ENCODE measurements at regions not wholly inside any gene's neighbourhood (a gene's known extent, or its start where the extent isn't known, plus 50 kb on each side); places are given as distances from the start of the nearest gene placed in this dataset.
"Not testable (repeated sequence)": the region's sequence is repeated elsewhere in the genome, so short reads cannot be mapped to it uniquely, and the experiment has no call there.

DNA sequence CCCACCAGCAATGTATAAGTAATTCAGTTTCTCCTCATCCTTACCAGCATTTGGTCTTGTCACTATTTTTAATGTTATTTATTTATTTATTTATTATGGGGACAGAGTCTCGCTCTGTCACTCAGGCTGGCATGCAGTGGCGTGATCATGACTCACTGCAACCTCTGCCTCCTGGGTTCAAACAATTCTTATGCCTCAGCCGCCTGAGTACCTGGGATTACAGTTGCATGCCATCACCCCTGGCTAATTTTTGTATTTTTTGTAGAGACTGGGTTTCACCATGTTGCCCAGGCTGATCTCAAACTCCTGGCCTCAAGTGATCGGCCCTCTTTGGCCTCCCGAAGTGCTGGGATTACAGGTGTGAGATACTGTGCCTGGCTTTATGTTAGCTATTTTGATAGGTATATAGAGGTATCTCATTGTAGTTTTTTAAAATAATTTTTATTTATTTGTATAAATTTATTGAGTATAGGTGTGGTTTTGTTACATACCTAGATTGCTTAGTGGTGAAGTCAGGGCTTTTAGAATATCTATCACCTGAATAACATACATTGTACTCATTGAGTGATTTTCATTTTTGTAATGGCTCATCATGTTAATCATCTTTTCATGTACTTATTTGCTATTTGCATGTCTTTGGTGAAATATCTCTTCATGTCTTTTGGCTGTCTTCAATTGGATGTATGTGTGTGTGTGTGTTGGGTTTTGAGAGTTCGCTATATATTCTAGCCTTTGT, 53.3 kb downstream of the TANC2 start:
- no peak for DNase-seq
- ATAC-seq = no peak

GRCh38 chr17:63022567-63022966, 56.5 kb downstream of the TANC2 start:
- no peak for ATAC-seq
- no peak for DNase-seq

- ATAC-seq (no peak), DNase-seq (no peak)
Measured at GRCh38 chr17:63023049-63023448, 57.0 kb downstream of the TANC2 start.

DNA sequence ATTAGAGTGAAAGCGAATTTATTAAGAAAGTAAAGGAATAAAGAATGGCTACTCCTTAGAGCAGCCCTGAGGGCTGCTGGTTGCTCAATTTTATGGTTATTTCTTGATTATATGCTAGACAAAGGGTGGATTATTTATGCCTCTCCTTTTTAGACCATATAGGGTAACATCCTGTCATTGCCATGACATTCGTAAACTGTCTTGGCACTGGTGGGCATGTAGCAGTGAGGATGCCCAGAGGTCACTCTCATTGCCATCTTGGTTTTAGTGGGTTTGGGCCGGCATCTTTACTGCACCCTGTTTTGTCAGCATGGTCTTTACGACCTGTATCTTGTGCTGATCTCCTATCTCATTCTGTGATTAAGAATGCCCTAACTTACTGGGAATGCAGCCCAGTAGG, 58.2 kb downstream of the TANC2 start:
- ATAC-seq = no peak
- no peak for DNase-seq

DNA sequence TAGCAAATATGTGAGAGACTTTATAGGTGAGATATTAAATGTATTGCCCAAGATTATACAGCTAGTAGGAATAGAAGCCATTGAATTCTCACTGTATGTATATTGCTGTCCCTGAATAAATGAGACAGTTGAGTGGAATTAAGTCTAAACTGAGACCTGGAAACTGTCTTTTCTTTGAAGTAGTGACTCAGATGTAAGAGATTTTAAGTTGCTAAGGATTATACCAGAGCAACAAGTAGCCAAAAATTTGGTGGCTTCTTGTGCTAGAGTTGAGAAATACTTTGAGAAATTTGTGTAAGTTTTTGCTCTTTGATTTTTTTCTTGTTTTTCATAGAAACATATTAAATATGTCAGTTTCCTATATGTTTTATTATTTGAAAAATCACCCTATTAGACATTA, 58.7 kb downstream of the TANC2 start:
- ATAC-seq = no peak
- DNase-seq = no peak

- DNase-seq, ATAC-seq: not testable (repeated sequence)
Measured at GRCh38 chr17:63025637-63026036, 59.6 kb downstream of the TANC2 start.

GRCh38 chr17:63029541-63029940, 63.5 kb downstream of the TANC2 start:
- ATAC-seq = no peak
- no peak for DNase-seq

GRCh38 chr17:63032142-63032541, 66.1 kb downstream of the TANC2 start:
- ATAC-seq (no peak), DNase-seq (no peak)

GRCh38 chr17:63033142-63033541, 67.1 kb downstream of the TANC2 start:
- DNase-seq (no peak), ATAC-seq (no peak)

- ATAC-seq (no peak), DNase-seq (no peak)
Measured at GRCh38 chr17:63035271-63035670, 69.2 kb downstream of the TANC2 start.

DNA sequence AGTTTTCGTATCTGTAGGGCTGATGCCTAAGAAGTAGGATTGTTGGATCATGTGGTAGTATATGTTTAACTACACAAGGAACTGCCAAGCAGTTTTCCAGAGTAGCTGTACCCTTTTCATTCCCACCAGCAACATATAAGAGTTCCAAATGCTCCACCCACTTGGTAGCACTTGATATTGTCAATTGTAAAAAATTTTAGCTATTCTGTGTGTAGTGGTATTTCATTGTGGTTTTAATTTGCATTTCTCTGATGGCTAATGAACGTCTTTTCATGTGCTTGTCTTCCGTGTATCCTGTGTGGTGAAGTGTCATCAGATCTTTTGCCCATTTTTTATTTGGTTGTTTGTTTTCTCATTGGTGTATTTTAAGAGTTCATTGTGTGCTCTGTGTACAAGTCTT, 69.7 kb downstream of the TANC2 start:
- no peak for ATAC-seq

DNA sequence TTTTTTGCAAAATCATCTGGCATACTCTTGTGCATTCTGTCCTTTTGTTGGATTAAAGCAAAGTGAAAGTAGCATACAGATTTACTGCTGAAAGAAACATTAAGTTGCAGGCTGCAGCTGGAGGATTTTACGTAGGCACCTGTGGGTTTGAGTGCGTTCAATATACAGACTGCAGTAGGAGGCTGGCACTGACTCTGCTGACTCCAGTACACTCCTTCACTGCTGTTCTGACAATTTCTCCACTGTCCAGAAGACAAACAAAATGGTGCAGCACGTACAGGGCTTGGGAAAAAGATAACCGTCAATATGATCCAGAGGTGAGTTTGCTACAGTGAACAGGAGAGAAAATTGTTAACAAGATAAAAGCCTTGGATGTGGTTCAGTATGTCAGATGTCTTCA, 73.3 kb downstream of the TANC2 start:
- ATAC-seq = no peak
- no peak for DNase-seq

More for the DNA sequence above, 69.7 kb downstream of the TANC2 start:
- no peak for DNase-seq

DNA sequence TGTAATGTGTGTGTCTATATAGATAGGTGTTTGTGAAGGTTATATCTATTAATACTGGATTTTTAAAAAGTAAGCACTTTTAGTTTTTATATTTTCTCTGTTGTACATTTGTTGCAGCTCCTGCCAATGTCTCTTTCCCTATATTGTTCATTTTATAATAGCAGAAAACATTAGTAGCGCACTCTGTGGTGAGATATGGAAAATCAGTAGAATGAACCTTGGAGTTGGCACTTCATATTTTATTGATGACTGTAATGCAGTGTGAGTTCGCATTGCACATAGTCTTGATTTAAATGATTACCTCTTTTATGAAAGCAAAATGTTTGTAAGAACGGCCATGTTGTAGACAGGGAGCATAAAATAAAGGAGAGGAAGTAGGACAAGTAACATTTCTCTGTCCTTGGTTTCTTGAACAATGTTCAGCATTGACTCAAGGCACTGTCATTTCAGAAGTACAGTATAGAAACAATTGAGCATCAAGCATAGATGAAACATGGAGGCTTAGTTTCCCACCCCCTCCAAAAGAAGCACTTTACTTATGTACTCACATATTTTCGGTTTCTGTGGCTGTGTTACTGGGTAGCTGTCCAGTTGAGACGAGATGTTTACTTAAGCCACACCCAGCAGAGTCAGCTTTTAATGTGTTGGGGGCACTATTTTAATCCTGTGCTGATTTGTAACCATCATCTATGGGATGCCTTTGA, 74.0 kb downstream of the TANC2 start:
- DNase-seq (no peak), ATAC-seq (no peak)

GRCh38 chr17:63040816-63041215, 74.8 kb downstream of the TANC2 start:
- ATAC-seq = no peak

GRCh38 chr17:63041251-63041650, 75.2 kb downstream of the TANC2 start:
- ATAC-seq = no peak
- no peak for DNase-seq

More at GRCh38 chr17:63040816-63041215, 74.8 kb downstream of the TANC2 start:
- DNase-seq = no peak

- ATAC-seq = no peak
- no peak for DNase-seq
Measured at GRCh38 chr17:63041722-63042121, 75.7 kb downstream of the TANC2 start.

DNA sequence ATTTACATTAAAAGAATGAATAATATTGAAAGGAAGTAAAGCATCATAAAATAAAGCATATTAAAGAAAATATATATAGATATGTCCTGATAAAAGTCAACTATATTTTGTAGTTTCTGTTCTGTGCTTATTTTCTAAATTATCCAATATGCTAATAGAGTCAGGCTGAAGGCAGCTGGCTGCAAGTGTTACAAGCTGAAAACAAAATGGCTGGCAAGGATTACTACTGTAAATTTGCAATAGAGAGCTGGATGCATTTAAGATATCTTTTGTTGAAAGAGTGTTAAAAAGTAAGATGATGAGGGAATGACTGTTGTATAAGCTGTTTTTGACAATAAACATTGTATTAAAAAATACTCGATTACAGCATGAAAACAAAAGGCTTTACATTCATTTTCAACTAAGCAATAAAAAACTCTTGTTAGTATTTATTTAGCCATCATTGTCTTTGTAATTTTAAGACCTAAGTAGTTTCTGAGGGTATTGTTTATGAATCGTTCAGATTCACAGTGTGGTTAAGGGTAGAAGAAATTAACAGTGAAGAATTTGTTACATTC, 76.3 kb downstream of the TANC2 start:
- no peak for DNase-seq
- no peak for ATAC-seq

DNA sequence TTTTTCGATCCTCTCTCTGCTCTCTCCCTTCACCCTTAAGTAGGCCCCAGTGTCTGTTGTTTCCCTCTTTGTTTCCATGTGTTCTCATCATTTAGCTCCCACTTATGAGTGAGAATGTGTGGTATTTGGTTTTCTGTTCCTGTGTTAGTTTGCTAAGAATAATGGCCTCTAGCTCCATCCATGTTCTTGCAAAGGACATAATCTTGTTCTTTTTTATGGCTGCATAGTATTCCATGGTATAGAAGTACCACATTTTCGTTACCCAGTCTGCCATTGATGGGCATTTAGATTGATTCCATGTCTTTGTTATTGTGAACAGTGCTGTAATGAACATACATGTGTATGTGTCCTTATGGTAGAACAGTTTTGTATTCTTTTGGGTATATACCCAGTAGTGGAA, 91.5 kb downstream of the TANC2 start:
- not testable (repeated sequence) for DNase-seq, ATAC-seq

- no peak for ATAC-seq
- DNase-seq = no peak
Measured at GRCh38 chr17:63066158-63066813, 100.3 kb downstream of the TANC2 start.

DNA sequence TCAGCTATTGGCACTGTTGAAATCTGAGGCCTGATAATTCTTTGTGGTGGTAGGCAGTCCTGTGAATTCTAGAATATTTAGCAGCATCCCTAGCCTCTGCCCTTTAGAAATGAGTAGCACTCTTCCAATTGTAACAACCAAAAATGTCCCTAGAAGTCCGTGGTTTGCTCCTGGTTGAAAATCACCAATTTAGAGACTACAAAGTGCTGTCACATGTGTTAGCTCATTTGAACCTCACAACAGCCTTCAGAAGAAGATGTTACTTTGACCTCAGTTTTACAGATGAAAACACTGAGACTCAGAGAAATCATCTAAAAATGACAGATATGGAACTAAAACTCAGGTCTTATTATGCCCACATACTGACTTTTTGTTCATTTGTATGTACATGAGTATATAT, 103.2 kb downstream of the TANC2 start:
- DNase-seq = no peak
- peak; percentile 28 for ATAC-seq

DNA sequence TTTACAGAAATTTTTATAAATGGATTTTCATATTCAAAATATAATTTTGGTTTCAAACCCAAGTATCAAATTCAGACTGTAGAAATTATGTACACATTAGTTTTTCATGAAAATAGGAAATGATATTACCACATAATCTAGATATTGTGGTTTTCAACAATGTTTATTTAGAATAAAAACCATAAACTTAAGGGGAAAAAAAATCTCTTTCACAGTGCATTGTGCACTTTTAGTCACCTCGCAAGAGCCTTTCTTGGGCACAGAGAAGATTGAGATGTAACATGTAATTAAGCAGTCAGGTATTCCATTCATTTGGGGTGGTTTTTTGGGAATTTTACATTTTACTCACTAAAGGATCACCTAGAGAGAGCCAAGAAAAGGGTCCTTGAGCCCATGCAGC, 104.0 kb downstream of the TANC2 start:
- ATAC-seq = no peak
- no peak for DNase-seq

GRCh38 chr17:63071797-63072196, 105.8 kb downstream of the TANC2 start:
- DNase-seq (no peak), ATAC-seq (no peak)

GRCh38 chr17:63075969-63076368, 109.9 kb downstream of the TANC2 start:
- DNase-seq = no peak

More at GRCh38 chr17:63075969-63076368, 109.9 kb downstream of the TANC2 start:
- ATAC-seq = no peak
